Erythroblast (primary cell): ENCODE measurements at regions not wholly inside any gene's neighbourhood (a gene's known extent, or its start where the extent isn't known, plus 50 kb on each side); places are given as distances from the start of the nearest gene placed in this dataset.

Experiments used
- DNase-seq, 2 experiments: peaks; one replicate each; lab custom pipeline; 2025; lab: John Stamatoyannopoulos, UW
- GATA1 ChIP-seq: IDR thresholded peaks from 2 replicates; pipeline ENCODE4 v1.6.1; 2011; ENCODE audit warnings: low read depth, mild to moderate bottlenecking, control low read depth, low read length, moderate library complexity
- POLR2A ChIP-seq: IDR thresholded peaks from 2 replicates; pipeline ENCODE4 v1.6.1; 2011; ENCODE audit warnings: mild to moderate bottlenecking, low read length

DNA sequence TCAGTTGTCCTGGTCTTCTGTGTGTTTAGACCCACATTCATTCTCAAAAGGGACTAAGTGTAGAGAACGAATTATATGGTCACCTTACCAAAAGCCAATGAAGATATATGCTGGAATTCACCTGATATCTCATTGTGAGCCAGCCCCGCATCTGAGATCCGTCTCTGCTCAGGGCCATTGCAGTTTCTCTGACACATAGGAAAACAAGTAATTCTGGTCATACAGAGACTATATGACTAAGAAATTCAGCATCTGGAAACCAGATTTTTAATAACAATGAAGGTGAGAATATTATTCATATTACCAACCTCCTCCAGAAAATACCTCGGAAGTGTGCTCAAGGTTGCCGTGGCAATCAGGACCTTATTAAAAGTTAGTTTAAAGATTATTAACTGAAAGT is 278.6 kb upstream of the EDNRB start:
- no peak for TF ChIP-seq POLR2A
- TF ChIP-seq GATA1, result no peak
- no peak for DNase-seq

DNA sequence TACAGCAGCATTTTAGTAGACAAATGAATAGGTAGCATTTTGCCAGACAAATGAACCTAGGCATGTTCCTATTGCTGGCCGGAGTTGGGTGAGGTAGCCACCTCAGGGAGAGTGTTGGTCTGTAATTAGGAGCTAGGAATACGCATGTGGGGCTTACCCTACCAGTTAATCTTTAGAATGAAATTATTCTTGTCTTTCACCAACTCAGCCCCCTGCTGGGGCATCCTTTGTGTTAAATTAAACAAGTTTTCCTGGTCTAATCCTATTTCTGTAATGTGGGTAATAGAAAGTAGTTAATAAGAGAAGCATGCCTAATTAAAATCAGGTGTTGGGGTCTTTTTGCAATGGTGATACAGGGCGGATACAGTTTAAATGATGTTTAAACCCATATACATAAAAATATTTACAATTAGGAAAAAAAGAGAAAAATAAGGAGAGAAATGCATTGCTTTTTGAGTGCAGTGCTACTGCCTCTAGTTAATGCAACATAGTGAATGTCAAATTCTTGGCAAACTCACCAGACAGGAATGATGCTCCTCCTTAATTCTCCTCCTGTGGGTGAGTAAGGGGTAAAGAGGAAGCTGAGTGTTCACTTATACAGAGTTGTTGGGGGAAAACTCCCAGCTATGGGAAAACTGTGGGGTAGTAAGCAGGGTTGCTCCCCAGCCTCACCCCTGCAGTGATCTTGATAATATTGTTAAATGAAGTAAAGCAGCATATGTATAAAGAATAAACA is 276.4 kb upstream of the EDNRB start:
- DNase-seq, result no peak
- TF ChIP-seq POLR2A, result no peak
- TF ChIP-seq GATA1, result no peak

DNA sequence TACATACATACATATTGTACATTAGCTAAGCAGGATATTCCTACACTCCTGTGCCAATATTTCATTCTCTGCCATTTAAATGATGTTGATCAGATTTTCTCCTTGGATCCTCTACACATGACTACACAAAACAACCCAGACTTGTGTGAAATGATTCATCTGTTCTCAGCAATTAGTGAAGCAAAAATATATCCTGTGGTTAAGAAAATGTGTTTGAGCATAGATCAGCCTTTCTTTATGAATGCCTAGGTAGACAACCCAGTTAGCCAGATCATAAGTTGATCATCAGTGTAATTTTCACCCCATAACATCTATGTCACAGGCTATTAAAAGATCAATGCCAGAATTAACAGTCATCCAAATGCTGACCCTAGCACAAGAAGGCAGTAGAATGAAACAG is 275.2 kb upstream of the EDNRB start:
- TF ChIP-seq POLR2A (no peak), GATA1 (no peak)
- DNase-seq, result no peak

DNA sequence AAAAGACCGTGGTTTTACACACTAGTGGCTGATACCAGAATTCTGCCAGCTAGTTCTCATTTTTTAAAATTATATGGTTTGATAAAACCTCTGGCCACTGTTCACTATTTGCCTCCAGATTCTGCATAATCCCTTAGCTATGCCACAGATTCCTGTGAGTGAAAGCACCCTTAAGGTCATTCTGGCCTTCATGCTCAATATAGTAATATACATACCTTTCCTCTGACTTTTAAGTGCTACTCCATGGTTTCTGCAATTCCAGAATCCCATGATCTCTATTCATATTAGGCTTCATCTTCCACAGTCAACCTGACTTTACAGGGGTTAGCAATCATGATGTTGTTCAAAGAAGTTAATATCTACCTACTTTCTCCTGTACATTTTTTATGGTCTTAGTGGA is 274.1 kb upstream of the EDNRB start:
- no peak for TF ChIP-seq GATA1
- no peak for TF ChIP-seq POLR2A
- no peak for DNase-seq

DNA sequence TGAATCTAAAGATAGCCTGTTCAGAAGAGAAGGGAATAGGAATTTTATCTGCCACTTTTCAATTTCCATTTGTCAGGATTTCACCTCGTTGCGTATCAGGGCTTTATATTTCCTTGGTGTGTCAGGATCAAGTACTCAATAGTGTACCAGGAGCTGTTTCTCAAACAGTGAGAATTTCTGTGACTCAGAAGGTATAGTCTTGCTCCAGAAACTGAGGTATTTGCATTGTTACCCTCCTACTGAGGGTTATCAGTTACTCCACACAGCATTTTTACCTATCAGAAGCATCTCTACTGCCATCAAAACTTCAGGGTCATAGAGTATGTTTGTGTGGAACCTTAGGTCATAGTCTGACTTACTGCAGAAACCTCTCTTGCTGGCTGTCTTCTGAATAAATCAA is 271.7 kb upstream of the EDNRB start:
- no peak for TF ChIP-seq GATA1
- TF ChIP-seq POLR2A, result no peak
- DNase-seq, result no peak

DNA sequence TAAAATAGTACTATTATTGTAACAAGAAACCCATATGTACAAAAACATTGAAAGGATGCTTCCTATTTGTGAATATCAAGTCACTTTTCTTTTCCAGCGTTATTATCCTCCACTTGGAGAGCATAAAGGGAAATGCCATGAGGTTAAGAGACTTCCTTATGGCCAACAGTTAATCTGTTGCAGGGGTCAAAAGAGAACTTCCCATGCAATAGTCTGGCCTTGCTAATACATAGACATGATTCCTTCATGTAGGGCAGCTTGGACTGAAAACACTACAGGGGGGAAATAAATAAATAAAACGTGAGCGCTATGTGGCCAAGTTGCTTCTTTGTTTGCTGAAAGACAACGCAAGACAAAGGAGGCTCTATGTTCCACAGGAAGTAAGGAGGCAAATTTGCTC is 269.1 kb upstream of the EDNRB start:
- no peak for TF ChIP-seq GATA1
- no peak for TF ChIP-seq POLR2A
- no peak for DNase-seq

DNA sequence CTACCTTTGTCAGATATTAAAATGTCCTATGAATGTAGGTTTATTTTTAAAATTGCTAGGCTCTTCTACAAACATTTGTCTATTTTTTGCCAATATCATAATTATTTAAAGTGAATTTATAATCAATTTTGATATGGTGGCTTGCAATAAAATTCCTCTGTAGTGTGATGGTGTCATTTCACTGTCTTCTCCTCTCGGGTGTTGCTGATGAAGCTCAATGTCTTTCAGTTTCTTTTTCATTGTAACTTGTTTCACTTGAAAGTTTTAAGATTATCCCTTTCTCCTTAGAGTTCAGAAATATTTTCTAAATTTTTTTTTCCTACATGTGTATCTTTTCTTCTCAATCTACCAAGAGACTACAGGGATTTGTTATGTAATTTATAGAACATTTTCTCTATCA is 267.1 kb upstream of the EDNRB start:
- TF ChIP-seq GATA1, result no peak
- no peak for TF ChIP-seq POLR2A
- no peak for DNase-seq

DNA sequence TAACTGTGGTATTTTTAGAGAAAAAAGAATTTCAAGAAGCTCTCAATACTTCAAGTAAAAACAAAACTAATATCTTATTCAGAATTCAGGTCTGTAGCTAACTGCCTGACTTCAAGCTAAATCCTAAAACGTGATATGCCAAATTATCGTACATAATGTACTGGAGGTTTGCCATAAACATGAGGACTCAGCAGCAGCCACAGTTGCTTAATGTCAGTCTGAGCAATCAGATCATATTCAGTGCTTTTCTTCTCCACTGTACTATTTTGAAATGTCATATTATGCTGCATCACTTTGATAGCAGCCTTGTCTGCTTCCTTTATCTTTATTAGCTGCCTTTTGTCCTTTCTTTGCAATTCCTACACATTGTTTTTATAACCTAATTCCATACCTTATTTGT is 265.1 kb upstream of the EDNRB start:
- no peak for DNase-seq
- TF ChIP-seq GATA1 (no peak), POLR2A (no peak)

DNA sequence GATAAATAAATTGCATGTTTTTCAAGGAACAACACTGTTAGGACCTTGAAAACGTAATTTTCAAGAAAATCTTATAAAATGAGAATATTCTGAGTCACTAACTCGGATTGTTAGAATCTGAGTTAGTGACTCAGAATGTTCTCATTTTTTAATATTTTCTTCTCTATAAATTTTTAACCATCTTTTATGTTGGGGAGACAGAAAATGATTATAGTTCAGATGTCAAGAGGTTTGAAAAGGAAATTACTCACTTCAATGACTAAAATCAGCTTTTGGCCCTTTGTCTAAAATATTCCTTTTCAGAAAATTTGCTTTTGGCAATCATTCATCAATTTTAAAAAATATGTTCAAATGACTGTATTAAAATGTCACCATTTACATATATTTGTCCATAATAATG is 264.2 kb upstream of the EDNRB start:
- DNase-seq, result no peak
- TF ChIP-seq POLR2A (no peak), GATA1 (no peak)

DNA sequence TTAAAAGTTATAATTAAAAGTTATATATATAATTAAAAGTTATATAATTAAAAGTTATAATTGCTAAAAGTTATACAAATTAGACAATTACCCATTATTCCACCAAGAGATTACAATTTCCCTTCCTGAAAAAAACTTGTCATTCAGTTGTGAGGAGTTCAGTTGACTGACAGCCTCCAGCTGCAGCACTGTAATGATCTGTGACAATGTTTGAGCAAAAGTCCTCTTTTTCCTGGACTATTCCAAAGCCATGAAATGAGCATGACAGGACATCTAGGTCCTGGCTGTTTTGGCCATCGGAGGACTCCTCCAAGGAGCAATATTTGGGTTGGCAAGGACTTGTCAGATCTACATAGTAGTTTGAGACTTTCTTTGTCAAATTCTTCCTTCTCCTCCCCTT is 258.7 kb upstream of the EDNRB start:
- DNase-seq, result no peak
- no peak for TF ChIP-seq POLR2A
- no peak for TF ChIP-seq GATA1

DNA sequence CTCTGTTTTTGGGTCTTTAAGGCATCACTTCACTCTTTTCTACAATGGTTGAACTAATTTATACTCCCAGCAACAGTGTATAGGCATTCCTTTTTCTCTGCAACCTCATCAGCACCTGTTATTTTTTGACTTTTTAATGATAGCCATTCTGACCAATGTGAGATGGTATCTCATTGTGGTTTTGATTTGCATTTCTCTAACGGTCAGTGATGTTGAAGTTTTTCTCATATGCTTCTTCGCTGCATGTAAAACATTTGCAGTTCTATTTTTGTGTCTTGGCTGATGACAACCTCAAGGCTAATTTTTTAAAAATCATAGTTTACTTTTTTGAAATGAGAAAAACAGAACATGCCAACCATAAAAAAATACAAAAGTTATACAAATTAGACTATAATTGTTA is 258.2 kb upstream of the EDNRB start:
- no peak for DNase-seq
- TF ChIP-seq POLR2A, result no peak
- no peak for TF ChIP-seq GATA1

DNA sequence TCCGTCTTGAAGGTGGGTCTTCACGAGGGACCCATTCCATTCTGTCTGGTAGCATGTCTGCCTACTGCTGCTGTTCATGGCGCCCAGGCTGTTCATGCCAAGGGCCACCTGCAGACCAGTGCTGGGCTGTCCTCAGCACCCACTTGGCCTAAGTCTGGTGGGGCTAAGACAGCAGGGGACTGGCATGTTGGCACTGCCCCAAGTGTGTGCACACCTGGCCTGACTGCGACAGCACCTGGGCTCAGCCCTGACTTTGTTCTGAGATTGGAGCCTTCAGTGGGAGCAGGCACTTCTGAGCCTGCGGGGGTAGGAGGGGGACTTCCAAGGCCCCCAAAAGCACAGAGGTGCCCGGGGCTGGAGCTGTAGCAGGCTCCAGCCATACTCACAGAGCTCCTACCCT is 250.8 kb upstream of the EDNRB start:
- TF ChIP-seq GATA1 (no peak), POLR2A (no peak)
- no peak for DNase-seq

DNA sequence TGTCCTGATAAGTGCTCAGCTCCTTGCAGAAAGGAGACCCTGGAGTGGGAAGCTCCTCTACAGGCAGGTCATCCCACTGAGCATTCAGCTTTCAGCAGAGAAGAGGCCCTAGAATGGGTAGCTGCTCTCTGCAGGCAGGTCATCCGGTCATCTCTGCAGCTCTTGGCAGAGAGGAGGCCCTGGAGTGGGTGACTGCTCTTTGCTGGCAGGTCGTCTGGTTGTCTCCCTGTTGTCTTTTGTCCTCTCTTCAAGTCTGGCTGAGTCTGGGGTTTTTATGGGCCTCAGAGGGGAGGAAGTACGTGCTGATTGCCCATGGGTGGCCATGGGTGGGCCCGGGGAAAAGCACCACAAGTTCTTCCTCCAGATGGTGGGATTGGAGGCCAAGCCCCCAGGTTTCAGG is 250.3 kb upstream of the EDNRB start:
- DNase-seq, result no peak
- no peak for TF ChIP-seq GATA1
- TF ChIP-seq POLR2A, result no peak

DNA sequence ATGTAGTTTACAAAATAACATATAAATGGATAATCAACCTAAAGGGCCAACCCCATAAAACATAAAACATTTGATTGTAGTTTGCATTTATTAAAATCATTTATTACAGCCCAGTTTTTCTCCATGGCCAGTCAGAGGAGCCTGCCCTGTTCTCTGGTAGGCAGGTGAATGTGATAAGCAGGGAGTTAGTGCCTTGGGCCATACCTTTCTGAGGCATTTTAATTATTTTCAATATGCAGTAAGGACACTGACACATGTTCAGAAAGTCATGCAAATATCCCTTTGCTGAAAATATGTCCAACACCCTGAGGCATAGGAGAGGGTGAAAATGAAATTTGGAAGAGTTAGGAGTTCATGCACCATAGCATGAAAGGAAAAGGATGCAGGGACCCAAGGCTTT is 242.6 kb upstream of the EDNRB start:
- DNase-seq, result no peak
- no peak for TF ChIP-seq GATA1
- no peak for TF ChIP-seq POLR2A

DNA sequence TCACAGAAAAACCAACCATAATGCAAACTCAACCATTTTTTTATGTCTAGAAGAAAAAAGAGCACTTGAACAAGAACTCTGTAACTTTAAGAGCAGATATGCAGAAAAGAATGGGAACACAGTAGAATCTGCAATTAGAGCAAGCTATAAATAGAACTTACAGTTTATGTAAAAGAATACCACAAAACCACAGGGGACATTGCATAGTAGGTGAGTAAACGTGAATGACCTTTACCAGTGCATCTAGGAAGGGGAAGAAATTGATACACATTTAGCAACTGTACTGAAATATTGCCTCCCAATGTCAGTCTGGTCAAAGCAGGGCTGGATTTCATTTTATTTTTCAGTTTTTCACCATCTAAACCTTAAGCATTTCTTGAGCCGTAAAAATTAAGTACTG is 242.2 kb upstream of the EDNRB start:
- TF ChIP-seq GATA1 (no peak), POLR2A (no peak)
- no peak for DNase-seq

DNA sequence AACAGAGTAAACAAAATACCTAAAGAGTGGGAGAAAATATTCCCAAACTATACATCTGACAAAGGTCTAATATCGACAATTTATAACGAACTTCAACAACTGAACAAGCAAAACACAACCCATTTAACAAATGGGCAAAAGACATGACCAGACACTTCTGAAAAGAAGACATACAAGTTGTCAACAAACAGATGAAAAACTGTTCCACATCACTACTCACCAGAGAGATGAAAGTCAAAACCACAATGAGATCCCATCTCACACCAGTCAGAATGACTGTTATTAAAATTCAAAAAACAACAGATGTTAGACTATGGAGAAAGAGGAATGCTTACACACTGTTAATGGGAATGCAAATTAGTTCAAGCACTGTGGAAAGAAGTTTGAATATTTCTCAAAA is 233.8 kb upstream of the EDNRB start:
- no peak for TF ChIP-seq GATA1
- TF ChIP-seq POLR2A, result no peak
- no peak for DNase-seq
